ENCODE measurements at regions not wholly inside any gene's neighbourhood (a gene's known extent, or its start where the extent isn't known, plus 50 kb on each side); places are given as distances from the start of the nearest gene placed in this dataset.

DNA sequence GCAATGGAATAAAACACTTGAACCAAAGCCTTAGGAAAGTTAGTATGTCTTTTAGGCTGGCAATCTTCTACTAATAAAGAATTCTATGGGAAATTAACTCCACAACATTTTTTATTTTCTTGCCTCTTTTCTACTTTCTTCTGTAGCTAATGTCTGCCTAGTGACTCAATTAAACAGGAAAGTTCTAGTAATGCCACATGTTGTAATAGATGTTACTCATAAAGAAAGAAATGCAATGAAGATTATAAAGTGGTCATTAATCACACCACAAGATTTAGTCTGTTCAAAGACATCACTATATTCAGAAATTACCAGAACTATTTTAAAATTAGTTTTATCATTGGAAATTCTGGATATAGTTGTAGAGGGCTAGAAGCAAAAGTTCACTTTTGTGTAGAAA is 329.7 kb downstream of the SI start:
- Histone ChIP-seq H3K9me3 (peaks cover 0 to 3% (median 0%) of the 10 kb centered on the region in 4 donors), H3K36me3 (no peaks in the 10 kb centered on the region), H3K4me1 (peaks cover 0 to 10% (median 0%) of the 10 kb centered on the region in 4 donors), H3K27ac (no peak overlapping the region), H3K4me3 (no peak overlapping the region), H3K27me3 (no peaks in the 10 kb centered on the region)
- DNase-seq = no peak
- intact Hi-C loops (cut with DNase I) = no loop called here
- no peak for TF ChIP-seq POLR2A (IDR thresholded peaks at IDR 0.05)
- no peak for TF ChIP-seq EP300 (IDR thresholded peaks at IDR 0.05)
- TF ChIP-seq POLR2AphosphoS5 (IDR thresholded peaks at IDR 0.05) = no peak
- TF ChIP-seq, protein P1, sequence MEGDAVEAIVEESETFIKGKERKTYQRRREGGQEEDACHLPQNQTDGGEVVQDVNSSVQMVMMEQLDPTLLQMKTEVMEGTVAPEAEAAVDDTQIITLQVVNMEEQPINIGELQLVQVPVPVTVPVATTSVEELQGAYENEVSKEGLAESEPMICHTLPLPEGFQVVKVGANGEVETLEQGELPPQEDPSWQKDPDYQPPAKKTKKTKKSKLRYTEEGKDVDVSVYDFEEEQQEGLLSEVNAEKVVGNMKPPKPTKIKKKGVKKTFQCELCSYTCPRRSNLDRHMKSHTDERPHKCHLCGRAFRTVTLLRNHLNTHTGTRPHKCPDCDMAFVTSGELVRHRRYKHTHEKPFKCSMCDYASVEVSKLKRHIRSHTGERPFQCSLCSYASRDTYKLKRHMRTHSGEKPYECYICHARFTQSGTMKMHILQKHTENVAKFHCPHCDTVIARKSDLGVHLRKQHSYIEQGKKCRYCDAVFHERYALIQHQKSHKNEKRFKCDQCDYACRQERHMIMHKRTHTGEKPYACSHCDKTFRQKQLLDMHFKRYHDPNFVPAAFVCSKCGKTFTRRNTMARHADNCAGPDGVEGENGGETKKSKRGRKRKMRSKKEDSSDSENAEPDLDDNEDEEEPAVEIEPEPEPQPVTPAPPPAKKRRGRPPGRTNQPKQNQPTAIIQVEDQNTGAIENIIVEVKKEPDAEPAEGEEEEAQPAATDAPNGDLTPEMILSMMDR (IDR thresholded peaks at IDR 0.05) = no peak

DNA sequence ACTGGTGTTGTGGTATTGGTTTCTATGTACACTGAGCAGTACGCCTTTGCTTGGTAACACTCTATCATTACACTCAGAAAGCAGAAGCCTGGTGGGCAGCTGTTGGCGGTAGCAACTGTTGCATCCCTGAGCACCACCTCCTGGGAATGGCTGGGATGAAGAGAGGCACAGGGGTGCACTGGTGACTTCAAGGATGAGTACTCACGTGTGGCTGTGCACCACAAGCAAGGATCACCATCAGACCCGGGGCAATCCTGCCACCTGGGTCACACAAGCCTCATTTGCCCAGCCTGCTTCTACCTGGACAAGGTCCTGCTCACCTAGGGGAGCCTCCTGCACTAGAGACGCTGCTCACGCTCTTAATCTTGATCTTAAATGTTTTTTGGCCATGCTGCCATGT is 336.4 kb downstream of the SI start:
- H3K9me3 ChIP-seq = peaks cover 0 to 11% (median under 1%) of the 10 kb centered on the region in 4 donors
- TF ChIP-seq EP300 (IDR thresholded peaks at IDR 0.05) (no peak), POLR2A (IDR thresholded peaks at IDR 0.05) (no peak), POLR2AphosphoS5 (IDR thresholded peaks at IDR 0.05) (no peak)
- TF ChIP-seq, protein P1 (IDR thresholded peaks at IDR 0.05) = no peak
- H3K27me3 ChIP-seq = no peaks in the 10 kb centered on the region
- DNase-seq = no peak
- intact Hi-C loops (cut with DNase I) = no loop called here
- no peaks in the 10 kb centered on the region for H3K4me1 ChIP-seq
- no peaks in the 10 kb centered on the region for H3K36me3 ChIP-seq
- 87 to 88% methylated on average over 6 of the region's 6 CpGs for WGBS, 2 donors
- no peak overlapping the region for H3K27ac ChIP-seq
- H3K4me3 ChIP-seq = no peak overlapping the region

DNA sequence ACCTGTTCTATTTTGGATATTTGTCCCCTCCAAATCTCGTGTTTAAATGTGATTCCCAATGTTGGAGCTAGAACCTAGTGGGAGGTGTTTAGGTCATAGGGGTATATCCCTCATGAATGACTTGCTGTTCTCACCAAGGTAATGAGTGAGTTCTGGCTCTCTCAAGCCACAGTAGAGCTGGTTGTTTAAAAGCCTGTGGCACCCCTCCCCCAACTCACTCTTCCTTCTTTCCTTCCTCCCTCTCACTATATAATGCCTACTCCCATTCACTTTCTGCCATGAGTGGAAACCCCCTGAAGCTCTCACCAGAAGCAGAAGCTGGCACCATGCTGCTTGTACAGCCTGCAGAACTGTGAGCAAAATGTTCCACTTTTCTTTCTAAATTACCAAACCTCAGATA is 341.1 kb downstream of the SI start:
- intact Hi-C loops (cut with DNase I) = no loop called here
- Histone ChIP-seq H3K4me3 (no peak overlapping the region), H3K27ac (no peak overlapping the region), H3K4me1 (no peaks in the 10 kb centered on the region), H3K9me3 (peaks cover 0 to 8% (median under 1%) of the 10 kb centered on the region in 4 donors), H3K27me3 (no peaks in the 10 kb centered on the region), H3K36me3 (no peaks in the 10 kb centered on the region)
- no peak for TF ChIP-seq EP300 (IDR thresholded peaks at IDR 0.05)
- no peak for TF ChIP-seq POLR2A (IDR thresholded peaks at IDR 0.05)
- no peak for TF ChIP-seq POLR2AphosphoS5 (IDR thresholded peaks at IDR 0.05)
- TF ChIP-seq, protein P1 (IDR thresholded peaks at IDR 0.05) = no peak
- WGBS, 2 donors = 76 to 80% methylated on average over 1 of the region's 1 CpG
- DNase-seq = no peak

DNA sequence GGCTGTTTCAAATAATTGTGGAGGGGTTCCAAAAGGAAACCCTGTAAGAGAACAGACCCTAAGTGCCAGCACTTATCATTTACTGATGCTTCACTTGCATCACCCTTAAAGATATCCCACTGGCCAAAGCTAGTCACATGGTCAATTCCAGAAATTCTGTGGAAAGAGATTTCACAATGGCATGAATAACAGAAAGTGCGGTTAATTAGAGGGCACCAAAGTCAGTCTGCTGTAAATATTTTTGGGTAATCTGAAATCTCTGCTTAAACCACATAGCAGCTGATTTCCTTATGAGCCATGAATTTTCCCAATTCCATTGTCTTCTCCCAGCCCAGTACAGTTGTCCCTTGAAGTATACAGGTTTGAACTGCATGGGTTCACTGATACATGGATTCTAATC is 346.1 kb downstream of the SI start:
- intact Hi-C loops (cut with DNase I) = no loop called here
- H3K4me3 ChIP-seq = no peak overlapping the region
- no peak overlapping the region for H3K27ac ChIP-seq
- no peak for DNase-seq
- WGBS, 2 donors = 93 to 97% methylated on average over 1 of the region's 1 CpG
- H3K36me3 ChIP-seq = no peaks in the 10 kb centered on the region
- H3K4me1 ChIP-seq = no peaks in the 10 kb centered on the region
- TF ChIP-seq, protein P1 (IDR thresholded peaks at IDR 0.05) = no peak
- TF ChIP-seq POLR2A (IDR thresholded peaks at IDR 0.05) = no peak
- no peak for TF ChIP-seq EP300 (IDR thresholded peaks at IDR 0.05)
- TF ChIP-seq POLR2AphosphoS5 (IDR thresholded peaks at IDR 0.05) = no peak
- no peaks in the 10 kb centered on the region for H3K9me3 ChIP-seq
- no peaks in the 10 kb centered on the region for H3K27me3 ChIP-seq

DNA sequence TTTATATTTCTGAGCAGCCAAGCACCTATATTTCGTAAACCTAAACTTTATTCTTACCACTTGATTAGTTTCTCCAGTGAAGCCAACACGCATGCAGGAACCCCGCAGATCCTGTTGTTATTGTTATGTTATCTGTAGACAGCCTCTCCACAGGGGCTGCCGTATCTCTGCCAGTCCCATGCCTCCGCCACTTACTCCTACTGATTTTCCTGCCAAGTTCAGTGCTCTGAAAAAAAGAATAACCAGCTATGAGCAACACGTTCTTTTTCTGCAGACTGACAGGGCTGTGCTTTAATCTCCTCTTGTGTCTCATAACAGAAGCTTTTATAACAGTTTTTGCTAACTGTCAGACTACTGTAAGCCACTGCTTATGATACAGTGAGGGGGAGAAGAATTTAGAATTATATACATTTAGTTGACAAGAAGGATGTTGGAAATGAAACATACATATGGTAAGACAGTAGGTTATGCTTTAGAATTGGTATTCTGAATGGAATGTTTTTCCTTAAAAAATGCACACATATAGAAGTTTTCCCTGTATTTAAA is 347.4 kb downstream of the SI start:
- H3K27me3 ChIP-seq = no peaks in the 10 kb centered on the region
- H3K9me3 ChIP-seq = no peaks in the 10 kb centered on the region
- TF ChIP-seq, protein P1 (IDR thresholded peaks at IDR 0.05) = no peak
- TF ChIP-seq POLR2A (IDR thresholded peaks at IDR 0.05) (no peak), EP300 (IDR thresholded peaks at IDR 0.05) (no peak)
- 67 to 84% methylated on average over 6 of the region's 6 CpGs for WGBS, 2 donors
- H3K4me3 ChIP-seq = no peak overlapping the region
- H3K4me1 ChIP-seq = no peaks in the 10 kb centered on the region
- no peak overlapping the region for H3K27ac ChIP-seq
- H3K36me3 ChIP-seq = no peaks in the 10 kb centered on the region
- intact Hi-C loops (cut with DNase I) = no loop called here
- DNase-seq = no peak
